ENCODE measurements at regions not wholly inside any gene's neighbourhood (a gene's known extent, or its start where the extent isn't known, plus 50 kb on each side); places are given as distances from the start of the nearest gene placed in this dataset.

GRCh38 chr1:209235166-209235565 lies 348.3 kb upstream of the CAMK1G start:
- TF ChIP-seq EZH2 (IDR thresholded peaks at IDR 0.05; ENCODE audit: insufficient read depth, low read length) (no peak), CTCF (IDR thresholded peaks at IDR 0.05; ENCODE audit: insufficient read depth, low read depth, low read length) (no peak)
